Left renal cortex interstitium (tissue), 4 donors: ENCODE measurements at regions not wholly inside any gene's neighbourhood (a gene's known extent, or its start where the extent isn't known, plus 50 kb on each side); places are given as distances from the start of the nearest gene placed in this dataset.

ENCODE experiments used
- DNase-seq, 4 donors: peaks; one replicate each; pipeline ENCODE4 v3.0.0-alpha.2; 2013; ENCODE audit warnings: low read depth in 4 of 4, low spot score in 2 of 4, missing footprints in 1 of 4

DNA sequence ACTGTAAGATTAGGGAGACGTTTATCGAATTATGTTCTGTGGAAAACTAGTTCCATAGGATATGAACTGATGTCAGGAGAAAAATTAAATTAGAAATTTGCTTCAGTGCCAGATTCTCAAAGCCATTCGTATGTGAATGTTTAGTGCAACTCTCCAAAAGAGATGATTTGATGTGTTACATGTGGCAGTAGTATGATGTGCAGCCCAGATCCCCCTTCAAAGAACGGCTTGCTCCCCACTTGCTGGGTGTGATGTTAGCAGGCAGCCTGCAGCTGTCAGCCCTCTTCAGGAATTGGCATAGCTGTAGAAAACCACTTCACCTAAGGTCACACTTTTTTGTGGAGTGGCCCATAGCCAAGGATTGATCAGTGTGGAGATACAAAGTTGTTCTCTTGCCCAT, 127.0 kb upstream of the CCDC54 start:
- no peak for DNase-seq

DNA sequence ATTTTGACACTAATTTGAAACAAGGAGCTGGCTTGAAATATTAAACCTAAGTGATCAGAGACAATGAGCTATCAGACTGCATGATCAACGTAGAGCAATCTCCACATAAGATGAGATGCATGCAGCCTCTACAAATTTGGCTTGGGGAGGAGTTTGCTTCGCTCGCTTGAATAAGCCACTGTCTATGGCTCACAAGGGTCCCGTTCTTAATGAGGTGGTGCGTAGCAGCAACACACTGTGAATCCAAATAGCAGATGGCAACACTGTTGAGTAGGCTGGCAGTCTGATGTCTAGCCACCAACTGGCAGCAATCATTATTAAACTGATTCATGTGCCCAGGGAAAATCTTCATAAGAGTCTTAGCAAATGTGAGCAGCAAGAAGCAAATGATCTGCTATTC, 125.4 kb upstream of the CCDC54 start:
- no peak for DNase-seq

DNA sequence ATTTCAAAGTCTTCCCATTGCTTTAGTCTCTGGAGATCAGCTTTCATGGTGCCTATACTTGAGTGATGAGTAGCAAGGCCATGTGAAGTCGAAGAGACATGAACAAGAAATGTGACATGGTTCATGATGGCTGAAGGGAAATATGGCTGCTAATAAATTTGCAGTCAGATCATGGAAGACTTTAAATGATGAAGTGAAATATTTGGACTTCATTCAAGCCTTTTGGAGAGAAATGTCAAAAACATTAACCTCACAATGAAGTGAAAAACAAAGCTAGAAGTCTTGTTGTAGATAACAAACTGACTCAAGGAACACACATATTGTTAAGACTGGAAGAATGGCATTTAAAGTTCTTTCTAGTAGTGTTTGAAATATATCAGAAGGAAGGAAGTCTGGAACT, 120.3 kb upstream of the CCDC54 start:
- no peak for DNase-seq

DNA sequence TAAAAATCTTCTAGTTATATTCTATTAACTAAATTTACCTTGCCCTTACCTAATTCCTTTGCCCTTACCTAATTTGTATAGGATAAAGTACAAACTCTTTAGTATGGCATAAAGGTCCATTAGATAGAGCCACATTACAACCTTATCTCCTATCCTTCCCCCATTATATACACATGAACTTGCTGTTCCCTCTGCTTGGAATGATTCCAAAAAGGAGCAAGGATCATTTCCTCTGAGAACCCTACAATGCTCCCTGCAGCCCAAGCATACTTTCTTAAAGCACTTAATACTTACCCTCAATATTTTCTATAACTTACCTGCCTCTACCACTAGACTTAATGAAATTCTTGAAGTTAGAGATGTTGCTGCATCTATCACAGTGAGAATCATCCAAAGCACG, 118.9 kb upstream of the CCDC54 start:
- no peak for DNase-seq

DNA sequence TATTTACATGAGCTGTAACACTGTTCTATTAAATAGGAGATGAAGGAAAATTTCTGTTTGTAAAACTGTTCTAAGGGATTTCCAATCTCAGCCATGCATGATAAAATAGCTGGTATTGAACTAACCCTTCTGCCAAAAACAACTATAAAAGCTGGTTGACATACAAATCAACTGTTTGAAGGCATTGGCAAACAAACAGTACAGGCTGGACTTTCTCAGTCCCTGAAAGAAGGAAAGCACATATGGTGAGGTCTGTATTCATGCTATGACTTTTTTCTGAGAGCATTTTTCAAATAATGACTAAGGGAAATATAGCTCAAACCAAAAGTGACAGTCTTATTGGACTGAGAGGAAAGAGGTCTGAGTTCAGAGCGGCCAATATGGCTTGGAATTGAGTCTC, 117.0 kb upstream of the CCDC54 start:
- DNase-seq = no peak

DNA sequence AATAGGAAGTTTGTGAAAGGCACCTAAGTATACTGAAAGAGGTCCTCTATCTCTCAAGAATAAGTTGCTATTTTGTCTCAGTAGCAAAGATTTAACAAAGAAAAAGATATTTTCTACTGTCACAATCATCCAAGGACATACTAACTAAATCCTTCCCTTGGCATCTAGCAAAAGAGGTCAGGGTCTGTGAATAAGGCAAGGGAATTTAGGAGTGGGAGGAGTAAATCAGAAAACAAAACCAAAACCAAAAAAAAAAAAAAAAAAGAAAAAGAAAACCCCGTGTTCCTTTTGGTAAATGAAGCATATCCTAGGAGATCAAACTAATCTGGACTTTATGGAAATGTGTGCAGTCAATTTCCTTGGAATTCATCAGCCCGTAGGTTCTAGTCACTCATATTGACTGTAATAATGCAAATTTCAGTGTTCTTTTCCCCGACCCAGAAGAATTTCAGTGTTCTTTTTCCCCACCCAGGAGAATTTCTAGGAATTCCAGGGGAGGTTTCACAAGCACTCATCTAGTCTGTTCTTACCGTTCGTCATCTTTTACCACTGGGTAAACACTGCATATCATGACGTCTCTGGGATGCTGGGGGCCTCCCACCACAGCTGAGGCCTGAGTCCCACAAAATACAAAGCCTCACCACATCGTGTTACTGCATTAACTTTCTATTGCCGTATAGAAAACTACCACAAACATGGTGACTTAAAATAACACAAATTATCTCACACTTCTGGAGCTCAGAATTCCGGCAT, 113.8 kb upstream of the CCDC54 start:
- no peak for DNase-seq

DNA sequence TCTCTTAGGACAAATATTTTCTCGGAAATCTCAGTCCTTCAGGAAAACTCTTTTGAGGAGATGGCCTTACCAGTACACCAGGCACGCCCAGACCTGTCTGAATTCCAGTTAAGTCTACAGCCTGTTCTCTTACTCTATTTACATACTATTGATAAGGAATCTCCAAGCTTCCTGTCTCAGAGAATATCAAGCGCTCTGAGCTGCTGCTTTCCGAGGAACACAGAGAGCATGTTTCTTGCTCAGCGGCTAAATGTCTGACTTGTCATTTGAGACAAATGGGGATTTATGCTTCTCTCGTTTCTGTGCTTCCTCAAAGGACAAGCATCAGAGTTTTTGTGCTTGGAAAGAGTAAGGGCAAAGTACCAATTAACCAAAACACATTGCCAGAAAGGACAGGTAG, 112.4 kb upstream of the CCDC54 start:
- DNase-seq = no peak

DNA sequence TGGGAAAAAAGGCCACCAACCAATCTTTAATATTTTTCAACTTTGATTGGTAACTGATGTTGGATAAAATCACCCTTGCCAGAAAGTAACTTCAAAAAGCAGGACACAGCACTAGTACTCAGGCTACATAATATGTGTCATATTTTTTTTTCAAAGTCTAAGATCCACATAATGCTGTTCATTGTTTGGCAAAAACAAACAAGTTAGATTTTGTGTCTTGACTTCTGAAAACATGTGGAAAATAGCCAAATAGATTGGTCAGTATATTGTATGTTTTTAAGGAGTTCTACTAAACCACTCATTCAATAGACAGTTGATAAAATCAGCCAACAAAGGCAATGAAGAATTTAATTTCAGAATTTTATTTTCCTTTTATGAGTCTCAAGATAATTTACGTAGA, 111.7 kb upstream of the CCDC54 start:
- DNase-seq = no peak

DNA sequence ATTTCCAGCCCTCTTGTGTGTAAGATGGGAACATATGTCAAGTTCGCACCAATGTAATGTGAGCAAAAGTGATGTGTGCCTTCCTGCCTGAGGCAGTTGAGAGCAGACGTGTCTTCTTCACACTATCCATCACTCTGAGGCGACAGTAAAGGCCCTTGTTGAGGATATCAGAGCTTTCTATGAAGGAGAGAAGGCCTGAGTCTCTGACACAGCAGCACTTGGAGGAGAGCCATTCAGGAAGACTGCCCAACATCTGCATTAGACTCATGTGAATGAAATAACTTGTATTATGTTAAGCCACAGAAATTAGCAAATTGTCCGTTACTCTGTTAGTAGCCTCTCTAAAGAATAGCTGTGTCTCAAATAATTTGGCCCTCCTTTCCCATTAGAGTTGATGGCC, 108.8 kb upstream of the CCDC54 start:
- no peak for DNase-seq

DNA sequence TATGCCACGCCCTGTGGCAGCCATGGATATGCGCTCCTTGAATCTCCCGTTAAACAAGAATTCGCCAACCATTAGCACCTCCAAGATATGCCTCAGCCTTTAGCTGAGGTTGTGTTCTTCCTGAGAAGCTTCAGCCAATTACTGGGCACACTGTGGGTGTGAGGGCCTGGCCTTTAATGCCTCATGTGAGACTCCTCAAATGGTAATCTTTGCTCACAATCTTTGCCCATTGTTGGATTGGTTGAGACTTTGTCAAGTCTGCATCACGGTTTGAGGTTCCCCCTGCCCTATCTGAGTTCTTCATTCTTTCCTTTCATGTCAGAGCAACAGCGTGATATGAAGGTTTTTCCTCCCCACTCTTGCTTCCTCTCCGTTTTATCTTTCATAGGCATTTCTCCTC, 108.1 kb upstream of the CCDC54 start:
- no peak for DNase-seq

DNA sequence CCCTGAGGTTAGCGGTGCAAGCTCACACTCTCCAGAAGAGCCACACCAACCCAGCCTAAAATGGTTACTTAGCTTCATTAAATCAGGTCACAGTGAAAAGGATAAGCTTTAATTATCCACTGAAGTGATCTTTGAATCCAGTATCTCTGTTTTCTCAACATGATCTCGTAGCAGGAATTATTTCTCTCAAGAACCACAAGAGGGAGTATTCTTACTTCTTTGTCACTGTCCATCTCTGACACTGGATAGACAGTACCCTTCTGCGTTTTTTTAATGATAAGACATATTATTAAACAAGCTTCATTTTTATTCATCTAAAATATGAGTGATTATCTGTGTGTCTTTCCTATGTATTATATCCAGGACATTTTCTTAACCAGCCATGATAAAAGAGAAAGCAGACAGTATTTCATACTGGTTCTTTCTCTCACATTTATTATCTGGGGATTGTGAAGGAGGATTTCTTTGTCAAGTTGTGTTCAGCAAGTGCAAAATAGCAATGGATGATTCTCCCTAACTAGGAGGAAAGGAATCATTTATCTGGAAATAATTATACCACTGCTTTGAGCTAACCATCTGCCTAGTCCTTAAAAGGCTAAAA, 105.4 kb upstream of the CCDC54 start:
- peak in 2 of 4 donors; percentile 12 to 29 for DNase-seq

DNA sequence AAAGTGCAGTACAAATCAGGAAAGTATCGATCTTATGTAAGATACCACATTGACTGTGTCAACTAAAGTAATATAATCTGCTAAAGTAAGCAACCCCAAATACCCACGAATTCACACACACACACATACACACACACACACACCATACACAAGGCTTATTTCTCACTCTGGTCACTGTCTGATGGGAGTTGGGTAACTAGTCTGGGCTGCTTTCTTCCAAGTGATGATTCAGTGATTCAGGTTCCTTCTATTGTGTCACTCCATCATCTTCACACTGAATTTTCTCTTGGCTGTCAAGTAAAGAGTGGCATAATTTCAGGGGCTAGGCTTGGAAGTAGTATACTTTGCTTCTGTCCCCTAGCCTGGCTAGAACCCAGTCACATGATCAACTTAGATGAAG, 104.8 kb upstream of the CCDC54 start:
- no peak for DNase-seq

DNA sequence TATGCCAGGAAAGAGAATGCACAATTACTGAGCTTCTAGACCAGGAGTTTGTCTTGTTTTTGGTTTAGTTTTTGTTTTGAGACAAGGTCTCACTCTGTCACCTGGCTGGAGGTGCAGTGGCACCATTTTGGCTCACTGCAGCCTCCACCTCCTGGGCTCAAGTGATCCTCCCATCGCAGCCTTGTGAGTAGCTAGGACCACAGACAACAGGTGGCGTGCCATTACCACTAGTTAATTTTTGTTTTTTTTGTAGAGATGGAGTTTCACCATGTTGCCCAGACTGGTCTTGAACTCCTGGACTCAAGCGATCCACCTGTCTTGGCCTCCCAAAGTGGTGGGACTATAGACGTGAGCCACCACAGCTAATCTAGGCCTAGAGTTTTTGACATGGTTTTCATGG, 104.4 kb upstream of the CCDC54 start:
- DNase-seq = no peak

DNA sequence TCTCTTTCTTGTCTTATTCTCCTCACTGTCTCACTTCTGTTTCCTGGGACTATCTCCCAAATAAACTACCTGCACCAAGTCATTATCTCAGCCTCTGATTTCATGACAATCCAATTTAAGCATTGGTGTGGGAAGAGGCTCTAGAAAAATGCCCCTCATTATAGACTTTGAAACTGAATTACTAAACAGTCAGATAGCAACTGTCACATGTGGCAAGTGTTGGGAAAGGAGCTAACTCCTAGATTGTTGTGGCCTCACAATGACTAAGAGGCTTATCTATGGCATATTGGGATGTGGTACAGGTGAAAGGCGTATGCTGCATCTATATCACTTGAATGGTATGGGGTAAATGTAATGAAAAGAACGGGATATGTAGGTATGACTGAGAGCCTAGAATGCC, 103.5 kb upstream of the CCDC54 start:
- DNase-seq = no peak

DNA sequence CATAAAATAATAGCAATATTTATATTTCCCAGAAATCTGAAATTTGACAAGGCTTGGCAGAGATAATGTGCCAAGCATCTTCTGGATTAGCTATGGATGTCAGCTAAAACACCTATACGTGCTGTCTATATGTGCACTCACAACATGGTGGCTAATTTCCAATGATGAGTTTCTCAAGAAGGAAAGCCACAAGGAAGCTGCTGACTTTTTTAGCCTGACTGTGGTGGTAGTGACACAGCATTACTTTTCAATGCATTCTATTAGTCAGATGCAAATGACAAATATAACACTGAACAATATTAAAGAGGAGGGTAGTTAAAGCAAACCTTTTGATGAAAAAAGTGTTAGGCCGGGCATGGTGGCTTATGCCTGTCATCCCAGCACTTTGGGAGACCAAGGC, 101.7 kb upstream of the CCDC54 start:
- no peak for DNase-seq

DNA sequence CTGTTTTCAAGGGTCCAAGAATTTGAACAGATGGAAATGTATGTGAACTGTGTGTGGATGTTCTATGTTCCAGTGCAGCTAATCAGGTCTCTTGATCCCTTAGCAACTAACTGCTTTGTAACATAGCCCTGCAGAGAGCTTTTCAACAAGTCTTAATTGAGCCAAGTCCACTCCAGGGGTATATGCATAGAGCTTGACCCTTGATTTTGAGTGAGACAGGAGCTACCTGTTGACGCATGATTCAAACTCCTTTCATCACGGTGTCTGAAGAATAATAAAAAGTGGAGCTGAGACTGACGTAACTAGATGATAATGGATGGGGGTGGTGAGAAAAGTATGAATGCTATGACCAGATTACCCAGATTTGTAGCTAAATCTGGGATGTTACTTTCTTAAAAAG, 93.3 kb upstream of the CCDC54 start:
- no peak for DNase-seq

DNA sequence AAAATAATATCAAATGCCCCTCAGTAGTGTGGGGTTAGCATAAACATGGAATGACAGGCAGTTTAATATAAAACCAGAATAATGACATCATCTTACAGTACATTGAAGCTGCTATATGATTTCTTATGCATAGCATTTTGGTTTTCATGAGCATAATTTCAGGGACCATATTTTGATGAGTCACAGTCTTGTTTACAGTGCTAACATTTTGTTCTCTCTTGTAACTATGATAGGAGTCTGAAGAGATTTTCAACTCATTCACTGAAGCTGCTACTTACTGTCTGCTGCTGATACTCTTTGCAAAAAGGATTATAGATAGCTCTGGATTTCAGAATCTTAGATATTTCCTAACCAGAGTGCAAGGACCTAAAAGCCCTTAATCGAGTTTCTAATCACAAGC, 92.6 kb upstream of the CCDC54 start:
- DNase-seq = no peak

DNA sequence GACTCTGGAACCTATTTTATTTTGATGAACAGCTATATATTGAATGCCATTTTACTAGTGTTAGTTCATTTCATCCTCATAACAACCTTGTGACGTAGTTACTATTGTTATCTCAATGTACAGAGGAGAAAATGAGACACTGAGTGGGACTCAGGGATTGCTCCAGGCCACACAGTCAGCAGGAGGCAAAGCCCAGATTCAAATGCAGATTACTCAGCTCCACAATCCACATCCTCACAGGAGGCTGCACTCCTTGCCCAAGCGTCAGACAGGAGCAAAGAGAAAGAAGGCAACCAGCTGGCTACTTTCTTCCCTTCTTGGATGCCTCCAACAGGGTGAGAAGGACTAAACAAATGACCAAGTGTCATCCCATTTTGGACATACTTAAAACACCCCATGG, 92.0 kb upstream of the CCDC54 start:
- no peak for DNase-seq

DNA sequence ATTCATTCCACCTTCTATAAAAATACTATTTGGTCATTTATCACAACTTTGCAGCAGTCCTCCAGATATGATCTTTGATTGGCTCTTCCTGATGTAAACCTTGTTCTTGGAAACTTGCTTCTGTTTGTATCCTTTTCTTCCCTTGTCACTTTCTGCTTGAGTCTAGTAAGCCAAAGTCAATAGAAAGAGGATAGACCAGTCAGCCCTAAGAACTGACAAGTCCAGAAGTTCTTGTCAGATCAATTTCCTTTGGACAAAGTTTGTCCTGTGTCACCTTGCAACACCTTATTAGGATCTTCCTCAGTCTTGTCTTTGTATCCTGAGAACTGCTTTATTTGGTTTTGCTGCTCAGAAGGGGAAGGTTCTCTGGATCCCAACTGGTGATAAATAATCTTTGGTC, 87.9 kb upstream of the CCDC54 start:
- DNase-seq = no peak

DNA sequence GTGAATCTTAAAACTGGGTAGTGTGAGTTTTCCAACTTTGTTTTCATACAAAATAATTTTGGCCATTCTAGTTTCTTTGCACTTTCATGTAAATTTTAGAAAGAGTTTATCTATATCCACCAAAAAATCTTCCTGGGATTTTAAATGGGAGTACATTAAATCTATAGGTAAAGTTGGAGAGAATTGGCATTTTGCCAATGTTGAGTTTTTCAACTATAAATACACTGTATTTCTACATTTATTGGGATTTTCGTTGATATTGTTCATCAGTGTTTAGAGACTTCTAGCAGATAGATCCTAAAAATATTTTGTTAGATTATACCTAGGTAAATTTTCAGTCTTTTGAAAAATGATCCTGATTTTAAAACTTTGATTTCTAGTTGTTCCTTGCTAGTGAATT, 83.1 kb upstream of the CCDC54 start:
- no peak for DNase-seq

DNA sequence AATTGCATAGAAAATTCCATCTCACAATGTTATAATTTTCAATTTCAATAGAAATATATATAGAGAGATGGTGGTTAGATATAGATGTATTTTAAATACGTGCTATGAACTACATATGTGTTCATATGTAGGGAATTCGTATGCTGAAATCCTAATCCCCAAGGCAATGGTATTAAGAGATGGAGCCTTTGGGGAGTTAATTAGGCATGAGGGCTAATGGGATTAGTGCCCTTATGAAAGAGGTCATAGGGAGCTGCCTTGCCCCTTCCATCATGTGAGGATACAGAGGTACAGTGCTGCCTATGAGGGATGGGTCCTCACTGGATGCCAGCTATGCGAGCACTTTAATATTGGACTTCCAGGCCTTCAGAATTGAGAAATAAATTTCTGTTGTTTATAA, 79.6 kb upstream of the CCDC54 start:
- no peak for DNase-seq

DNA sequence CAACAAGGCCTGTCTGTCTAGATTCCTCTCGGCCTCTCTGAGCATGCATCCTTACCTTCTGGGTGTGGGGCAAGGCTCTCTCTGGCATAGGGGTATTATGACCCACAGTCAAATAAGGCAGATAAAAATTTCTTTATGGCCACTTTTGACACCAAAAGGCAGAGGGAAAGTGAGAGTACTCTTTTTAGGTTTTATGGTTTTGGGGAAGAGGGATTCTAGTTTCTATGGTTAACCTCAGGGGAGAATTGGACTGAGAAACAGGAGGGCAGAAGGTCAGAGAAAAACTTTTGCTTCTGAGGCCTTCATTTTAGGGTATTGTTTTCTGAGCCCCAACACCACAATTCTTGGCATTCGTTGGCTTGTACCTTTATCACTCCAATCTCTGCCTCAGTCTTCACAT, 70.0 kb upstream of the CCDC54 start:
- DNase-seq = no peak

DNA sequence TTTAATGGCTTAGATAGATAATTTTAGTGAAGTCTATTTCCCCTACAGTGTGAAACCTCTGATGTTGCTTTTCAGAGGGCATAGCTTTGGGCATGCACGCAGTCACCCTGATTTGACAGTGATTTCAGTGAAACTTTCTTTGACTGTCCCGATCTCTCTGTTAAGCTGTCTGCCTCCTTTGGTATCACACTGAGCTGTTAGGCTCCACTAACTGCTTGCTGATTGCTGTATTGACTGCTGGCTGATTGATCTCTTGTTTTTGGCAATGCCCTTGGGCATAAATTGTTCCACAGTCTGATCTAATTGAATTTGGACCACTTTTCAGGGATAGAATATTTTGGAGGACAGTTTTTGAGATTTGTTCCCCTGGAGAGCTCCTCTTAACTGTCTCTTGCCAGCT, 68.5 kb upstream of the CCDC54 start:
- DNase-seq = no peak
